NB4 (cell line): ENCODE measurements at regions not wholly inside any gene's neighbourhood (a gene's known extent, or its start where the extent isn't known, plus 50 kb on each side); places are given as distances from the start of the nearest gene placed in this dataset.

Source experiments
- CTCF ChIP-seq: IDR thresholded peaks from one replicate; pipeline ENCODE4 v1.5.1; 2012; ENCODE audit warnings: low read depth, low read length
- POLR2A ChIP-seq: IDR thresholded peaks from 2 replicates; pipeline ENCODE4 v1.6.1; 2011; ENCODE audit warnings: mild to moderate bottlenecking; ENCODE audit not compliant: insufficient read length; ENCODE audit errors: extremely low read depth

DNA sequence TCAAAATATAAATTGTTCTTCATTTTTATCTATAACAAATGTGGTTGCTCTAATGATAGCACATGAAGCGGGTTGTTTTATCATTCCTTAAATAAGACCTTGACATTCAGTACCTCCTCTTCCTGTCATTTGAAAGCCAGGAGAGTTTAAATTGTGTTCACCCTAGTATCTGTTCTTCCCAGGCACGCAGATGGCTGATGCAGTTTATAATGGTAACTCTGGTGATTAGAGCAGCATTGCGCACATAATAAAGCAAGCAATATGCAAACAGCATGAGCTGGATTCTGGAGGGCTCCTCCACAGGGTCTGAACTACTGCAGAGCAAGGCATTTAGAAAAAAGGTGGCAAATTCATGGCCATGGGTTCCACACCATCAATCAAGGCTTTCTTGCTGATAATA lies 307.8 kb downstream of the ENC1 start:
- TF ChIP-seq CTCF (no peak), POLR2A (no peak)
